Eye (tissue), 1 donor: ENCODE measurements at regions not wholly inside any gene's neighbourhood (a gene's known extent, or its start where the extent isn't known, plus 50 kb on each side); places are given as distances from the start of the nearest gene placed in this dataset.

ENCODE experiments used
- DNase-seq: peaks from one replicate; pipeline ENCODE4 v3.0.0-alpha.2; 2015

- DNase-seq, result no peak
Measured at GRCh38 chr6:150539568-150539967, 60.1 kb upstream of the PLEKHG1 start.

GRCh38 chr6:150541576-150541975 is 58.1 kb upstream of the PLEKHG1 start:
- DNase-seq, result peak; percentile 32

- no peak for DNase-seq
Measured at GRCh38 chr6:150543178-150543577, 56.5 kb upstream of the PLEKHG1 start.

- no peak for DNase-seq
Measured at GRCh38 chr6:150544793-150545192, 54.9 kb upstream of the PLEKHG1 start.

- no peak for DNase-seq
Measured at GRCh38 chr6:150546457-150546856, 53.2 kb upstream of the PLEKHG1 start.

GRCh38 chr6:150547502-150548222 is 52.0 kb upstream of the PLEKHG1 start:
- peak; percentile 47 for DNase-seq

GRCh38 chr6:150548330-150548729 is 51.4 kb upstream of the PLEKHG1 start:
- no peak for DNase-seq

GRCh38 chr6:150549007-150549406 is 50.7 kb upstream of the PLEKHG1 start:
- DNase-seq, result no peak

- DNase-seq, result peak; percentile 38
Measured at GRCh38 chr6:150549674-150550101, 50.0 kb upstream of the PLEKHG1 start.
